A673 (cell line): ENCODE measurements at regions not wholly inside any gene's neighbourhood (a gene's known extent, or its start where the extent isn't known, plus 50 kb on each side); places are given as distances from the start of the nearest gene placed in this dataset.

ENCODE experiments used
- EZH2 ChIP-seq: fragments of 200-600 bp; sonication (generic); IDR thresholded peaks from 2 replicates; pipeline ENCODE4 v1.6.1; 2017; ENCODE audit warnings: borderline replicate concordance, low read depth, mild to moderate bottlenecking, mixed read lengths, antibody characterized with exemption, low read length; ENCODE audit not compliant: poor library complexity, severe bottlenecking
- TF ChIP-seq, protein P1 (sequence below): fragments of 300-800, 200-600 bp; sonication (generic); conservative IDR thresholded peaks from 2 replicates; pipeline ENCODE4 v1.5.1; 2017; ENCODE audit warnings: low read depth, mild to moderate bottlenecking, antibody characterized with exemption, low read length, moderate library complexity, mixed read lengths

GRCh38 chr6:169000022-169000421 lies 253.6 kb downstream of the THBS2 start:
- no peak for TF ChIP-seq EZH2
- TF ChIP-seq, protein P1, sequence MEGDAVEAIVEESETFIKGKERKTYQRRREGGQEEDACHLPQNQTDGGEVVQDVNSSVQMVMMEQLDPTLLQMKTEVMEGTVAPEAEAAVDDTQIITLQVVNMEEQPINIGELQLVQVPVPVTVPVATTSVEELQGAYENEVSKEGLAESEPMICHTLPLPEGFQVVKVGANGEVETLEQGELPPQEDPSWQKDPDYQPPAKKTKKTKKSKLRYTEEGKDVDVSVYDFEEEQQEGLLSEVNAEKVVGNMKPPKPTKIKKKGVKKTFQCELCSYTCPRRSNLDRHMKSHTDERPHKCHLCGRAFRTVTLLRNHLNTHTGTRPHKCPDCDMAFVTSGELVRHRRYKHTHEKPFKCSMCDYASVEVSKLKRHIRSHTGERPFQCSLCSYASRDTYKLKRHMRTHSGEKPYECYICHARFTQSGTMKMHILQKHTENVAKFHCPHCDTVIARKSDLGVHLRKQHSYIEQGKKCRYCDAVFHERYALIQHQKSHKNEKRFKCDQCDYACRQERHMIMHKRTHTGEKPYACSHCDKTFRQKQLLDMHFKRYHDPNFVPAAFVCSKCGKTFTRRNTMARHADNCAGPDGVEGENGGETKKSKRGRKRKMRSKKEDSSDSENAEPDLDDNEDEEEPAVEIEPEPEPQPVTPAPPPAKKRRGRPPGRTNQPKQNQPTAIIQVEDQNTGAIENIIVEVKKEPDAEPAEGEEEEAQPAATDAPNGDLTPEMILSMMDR: no peak
